HT-29 (cell line): ENCODE measurements at regions not wholly inside any gene's neighbourhood (a gene's known extent, or its start where the extent isn't known, plus 50 kb on each side); places are given as distances from the start of the nearest gene placed in this dataset.
"Not testable (repeated sequence)": the region's sequence is repeated elsewhere in the genome, so short reads cannot be mapped to it uniquely, and the experiment has no call there.

Experiments used
- DNase-seq: peaks from one replicate; pipeline ENCODE4 v3.0.0-alpha.2; 2015; ENCODE audit warnings: low spot score

DNA sequence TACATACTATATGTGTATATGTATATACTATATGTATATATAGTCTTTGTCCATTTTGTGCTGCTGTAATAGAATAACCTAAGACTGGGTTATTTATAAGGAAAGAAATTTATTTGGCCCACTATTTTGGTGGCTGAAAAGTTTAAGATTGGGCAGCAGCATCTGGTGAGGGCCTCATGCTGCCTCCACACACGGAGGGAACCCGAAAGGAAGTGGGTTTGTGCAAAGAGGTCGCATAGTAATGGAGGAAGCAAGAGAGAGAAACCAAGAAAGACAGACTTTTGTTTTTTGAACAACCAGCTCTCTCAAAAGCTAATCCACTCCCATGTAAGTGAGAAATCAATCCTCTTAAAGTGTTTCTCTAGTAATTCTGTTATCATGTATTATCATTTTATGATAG is 1147.3 kb downstream of the NCAM2 start:
- no peak for DNase-seq

GRCh38 chr21:22154579-22155274 is 1156.5 kb downstream of the NCAM2 start:
- DNase-seq: no peak

GRCh38 chr21:22164912-22165311 is 1166.7 kb downstream of the NCAM2 start:
- DNase-seq: no peak

- DNase-seq: no peak
Measured at GRCh38 chr21:22174746-22175145, 1176.5 kb downstream of the NCAM2 start.

DNA sequence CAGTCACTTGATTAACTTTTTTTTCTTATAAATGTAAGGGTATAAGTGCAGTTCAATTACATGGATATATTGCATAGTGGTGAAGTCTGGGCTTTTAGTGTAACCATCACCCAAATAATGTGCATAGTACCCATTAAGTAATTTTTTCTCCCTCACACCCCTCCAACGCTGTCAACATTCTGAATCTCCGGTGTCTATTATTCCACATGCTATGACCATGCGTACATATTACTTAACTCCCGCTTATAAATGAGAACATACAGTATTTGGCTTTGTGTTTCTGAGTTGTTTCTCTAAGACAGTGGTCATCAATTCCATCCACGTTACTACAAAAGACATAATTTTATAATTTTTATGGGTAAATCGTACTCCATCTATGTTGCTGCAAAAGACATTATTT is 1191.1 kb downstream of the NCAM2 start:
- no peak for DNase-seq

GRCh38 chr21:22191581-22191980 is 1193.4 kb downstream of the NCAM2 start:
- DNase-seq: no peak

DNA sequence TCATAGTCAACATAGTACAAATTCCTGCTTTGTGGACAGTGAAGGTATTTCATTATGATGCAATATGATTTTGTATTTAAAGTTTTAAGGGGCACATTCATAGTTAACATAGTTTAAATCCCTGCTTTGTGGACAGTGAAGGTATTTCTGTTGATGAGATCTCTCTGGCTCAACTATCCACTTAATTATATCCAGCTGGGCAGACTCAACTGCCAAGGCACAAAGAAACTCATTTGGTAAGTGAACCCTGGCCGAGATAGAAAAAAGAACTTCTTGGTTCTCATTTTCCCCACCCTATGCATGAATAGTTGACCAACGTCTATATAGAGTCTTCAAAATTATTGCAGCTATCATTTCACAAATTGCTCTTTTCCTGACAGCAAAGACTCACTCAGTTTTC is 1194.6 kb downstream of the NCAM2 start:
- DNase-seq: no peak

DNA sequence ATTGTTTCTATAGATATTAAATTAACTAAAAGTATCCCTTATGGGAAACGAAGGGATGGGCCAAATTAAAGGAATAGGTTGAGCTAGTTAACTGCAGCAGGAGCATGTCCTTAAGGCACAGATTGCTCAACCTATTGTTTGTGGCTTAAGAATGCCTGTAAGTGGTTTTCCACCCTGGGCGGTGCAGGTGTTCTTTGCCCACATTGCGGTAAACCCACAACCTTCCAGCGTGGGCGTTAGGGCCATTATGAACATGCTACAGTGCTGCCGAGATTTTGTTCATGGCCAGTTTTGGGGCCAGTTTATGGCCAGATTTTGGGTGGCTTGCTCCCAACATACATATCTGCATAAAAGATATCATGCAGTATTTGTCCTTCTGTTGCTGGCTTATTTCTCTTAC is 1196.8 kb downstream of the NCAM2 start:
- DNase-seq: not testable (repeated sequence)

DNA sequence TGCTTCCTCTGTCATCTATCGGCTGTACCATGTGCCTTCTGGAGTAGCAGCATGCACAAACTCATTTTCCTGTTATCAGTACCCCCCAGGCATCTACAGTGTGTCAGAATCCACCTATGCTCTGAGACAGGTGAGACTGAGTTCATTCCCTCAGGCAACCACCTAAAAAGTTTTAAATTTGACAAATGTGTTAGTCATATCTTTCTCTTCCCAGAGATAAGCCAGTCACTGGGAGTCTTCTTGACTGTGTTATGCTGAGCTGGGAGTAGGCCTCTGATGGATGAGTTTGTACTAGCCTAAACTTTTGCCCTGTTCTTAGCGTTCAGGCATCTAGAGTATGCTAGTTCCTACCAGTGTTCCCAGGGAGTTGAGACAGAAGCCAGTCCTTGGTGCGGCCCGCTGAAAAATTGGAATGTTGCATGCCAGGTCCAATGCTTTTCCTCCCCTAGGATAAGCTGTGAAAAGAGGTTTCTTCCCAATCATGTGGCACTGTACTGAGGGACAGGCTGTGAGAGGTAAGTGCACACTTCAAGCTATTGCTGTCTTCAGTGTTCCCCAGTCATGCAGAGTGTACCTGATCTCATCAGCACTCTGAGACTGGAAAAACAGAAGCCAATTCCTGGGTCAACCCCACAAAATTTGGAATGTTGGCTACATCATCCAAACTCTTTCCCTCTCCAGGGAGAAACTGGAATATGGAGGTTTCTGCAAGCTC is 1202.3 kb downstream of the NCAM2 start:
- DNase-seq: no peak

- no peak for DNase-seq
Measured at GRCh38 chr21:22201126-22201525, 1202.9 kb downstream of the NCAM2 start.

DNA sequence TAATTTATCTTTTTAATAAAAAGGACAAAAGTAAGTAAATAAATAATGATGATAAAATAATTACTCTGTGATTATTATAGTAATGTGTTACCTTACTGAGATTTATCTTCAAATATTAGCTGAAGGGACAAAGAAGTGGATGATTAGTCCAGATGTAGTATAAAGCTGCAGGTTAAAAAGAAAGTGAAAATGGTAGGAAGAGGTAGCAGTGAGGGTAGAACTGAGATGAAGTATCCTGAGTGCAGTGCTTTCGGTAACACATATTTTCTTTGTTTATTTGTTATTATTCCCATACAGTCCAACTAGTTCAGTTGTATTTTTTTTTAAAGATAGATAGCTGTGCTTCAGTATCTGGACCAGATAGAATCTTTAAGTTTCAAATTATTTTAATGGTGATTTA is 1203.5 kb downstream of the NCAM2 start:
- no peak for DNase-seq

DNA sequence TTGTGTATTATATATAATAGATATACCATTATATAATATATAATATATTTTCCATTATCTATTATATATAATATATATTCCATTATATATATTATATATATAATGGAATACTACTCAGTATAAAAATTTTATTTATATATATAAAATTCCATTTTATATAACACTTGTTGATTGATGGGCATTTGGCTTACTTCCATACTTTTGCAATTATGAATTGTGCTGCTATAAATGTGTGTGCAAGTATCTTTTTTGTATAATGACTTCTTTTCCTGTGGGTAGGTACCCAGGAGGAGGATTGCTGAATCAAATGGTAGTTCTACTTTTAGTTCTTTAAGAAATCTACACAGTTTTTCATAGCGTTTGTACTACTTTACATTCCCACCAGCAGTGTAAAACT is 1211.1 kb downstream of the NCAM2 start:
- no peak for DNase-seq

GRCh38 chr21:22211943-22212342 is 1213.7 kb downstream of the NCAM2 start:
- DNase-seq: no peak

DNA sequence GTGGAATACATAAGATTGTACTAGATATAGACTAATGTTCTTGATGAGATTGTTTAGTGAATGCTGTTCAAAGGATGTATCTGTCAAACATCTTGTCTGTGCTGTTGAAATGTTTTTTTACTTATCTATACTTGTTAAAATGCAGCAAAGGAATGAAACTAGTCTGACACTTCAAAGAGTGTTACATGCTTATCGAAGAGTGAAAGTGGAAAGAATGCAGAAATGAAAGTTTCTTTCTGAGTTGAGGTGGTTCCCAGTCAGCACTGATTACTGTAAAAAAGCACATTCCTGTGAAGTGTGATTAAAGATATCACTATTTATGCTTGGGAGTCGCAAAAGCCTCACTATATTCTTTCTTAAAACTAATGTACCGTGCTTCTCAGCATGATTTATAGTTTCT is 1225.2 kb downstream of the NCAM2 start:
- DNase-seq: no peak

GRCh38 chr21:22224261-22224660 is 1226.1 kb downstream of the NCAM2 start:
- DNase-seq: no peak

DNA sequence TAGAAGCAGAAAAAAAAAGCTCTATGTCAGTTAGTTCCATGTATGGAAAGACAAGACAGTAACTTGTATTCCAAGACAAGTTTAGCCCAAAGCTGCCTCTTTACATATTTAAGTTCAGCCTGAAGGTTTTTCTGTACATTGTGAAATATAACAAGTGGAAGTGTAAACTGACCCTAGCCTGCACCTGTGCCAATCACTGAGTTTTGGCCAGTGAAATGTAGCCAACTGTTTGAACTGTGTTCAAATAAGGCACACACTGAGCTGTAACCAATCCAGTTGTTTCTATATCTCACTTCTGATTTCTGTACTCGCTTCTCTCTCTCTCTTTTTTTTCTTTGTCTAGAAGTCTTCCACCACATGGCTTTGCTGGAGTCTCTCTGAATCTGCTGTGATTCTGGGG is 1227.1 kb downstream of the NCAM2 start:
- DNase-seq: no peak

- no peak for DNase-seq
Measured at GRCh38 chr21:22231013-22231412, 1232.8 kb downstream of the NCAM2 start.

GRCh38 chr21:22235866-22236590 is 1237.8 kb downstream of the NCAM2 start:
- DNase-seq: no peak

- no peak for DNase-seq
Measured at GRCh38 chr21:22244516-22244915, 1246.3 kb downstream of the NCAM2 start.

- no peak for DNase-seq
Measured at GRCh38 chr21:22250355-22250754, 1252.1 kb downstream of the NCAM2 start.

- DNase-seq: no peak
Measured at GRCh38 chr21:22253761-22254160, 1255.6 kb downstream of the NCAM2 start.

- no peak for DNase-seq
Measured at GRCh38 chr21:22258821-22259220, 1260.6 kb downstream of the NCAM2 start.

DNA sequence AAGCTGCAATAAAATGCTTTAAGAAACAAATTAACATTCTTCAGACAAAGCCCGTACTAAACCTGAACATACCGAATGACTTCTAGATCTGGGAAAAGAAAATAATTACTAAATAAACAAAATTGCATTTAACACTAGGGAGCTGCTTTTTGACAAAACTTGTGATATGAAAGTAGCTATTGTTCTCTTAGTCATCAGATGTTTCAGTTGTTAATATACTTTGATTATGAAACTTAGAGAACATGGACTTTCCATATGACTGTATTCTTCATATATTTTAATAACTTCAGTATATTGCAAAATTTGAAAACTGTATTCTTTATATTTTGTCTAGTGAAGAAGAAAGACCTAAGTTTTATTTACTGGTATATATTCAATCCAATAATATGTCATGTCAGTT is 1262.1 kb downstream of the NCAM2 start:
- no peak for DNase-seq
